ACHN (cell line): ENCODE measurements at regions not wholly inside any gene's neighbourhood (a gene's known extent, or its start where the extent isn't known, plus 50 kb on each side); places are given as distances from the start of the nearest gene placed in this dataset.
"Not testable (repeated sequence)": the region's sequence is repeated elsewhere in the genome, so short reads cannot be mapped to it uniquely, and the experiment has no call there.

Experiments
- DNase-seq: peaks from one replicate; pipeline ENCODE4 v3.0.0-alpha.2; 2015
- in situ Hi-C: cut with HindIII; loops from 2 replicates; pipeline ENCODE4 v1.10.0; 2017; ENCODE audit warnings: low sequenced_read_pairs, low pct_ligation_motif_present, low pct_unique_long_range_greater_than_20kb

- DNase-seq, in situ Hi-C loops: not testable (repeated sequence)
Observed at GRCh38 chr7:76117306-76117991, 69.5 kb downstream of the MDH2 start.

- DNase-seq, in situ Hi-C loops: not testable (repeated sequence)
Observed at GRCh38 chr7:76118253-76119036, 70.5 kb downstream of the MDH2 start.

GRCh38 chr7:76121044-76121443 is 73.1 kb downstream of the MDH2 start:
- DNase-seq: no peak
- in situ Hi-C loops: no loop called here

GRCh38 chr7:76122516-76123239 is 74.8 kb downstream of the MDH2 start:
- in situ Hi-C loops: no loop called here
- no peak for DNase-seq

- in situ Hi-C loops: no loop called here
Observed at GRCh38 chr7:76123316-76123715, 75.4 kb downstream of the MDH2 start.

GRCh38 chr7:76125560-76125959 is 76.1 kb upstream of the SRRM3 start:
- in situ Hi-C loops: no loop called here
- DNase-seq: no peak

More at GRCh38 chr7:76123316-76123715, 75.4 kb downstream of the MDH2 start:
- DNase-seq: no peak

GRCh38 chr7:76126632-76127031 is 75.1 kb upstream of the SRRM3 start:
- no peak for DNase-seq
- in situ Hi-C loops: no loop called here

- DNase-seq: peak; percentile 12
- in situ Hi-C loops: no loop called here
Observed at GRCh38 chr7:76129366-76129765, 72.3 kb upstream of the SRRM3 start.

GRCh38 chr7:76129836-76130235 is 71.9 kb upstream of the SRRM3 start:
- in situ Hi-C loops: no loop called here
- DNase-seq: no peak

GRCh38 chr7:76130661-76131060 is 71.0 kb upstream of the SRRM3 start:
- DNase-seq: peak; percentile 63
- in situ Hi-C loops: not testable (repeated sequence)

GRCh38 chr7:76131887-76132286 is 69.8 kb upstream of the SRRM3 start:
- DNase-seq, in situ Hi-C loops: not testable (repeated sequence)

- DNase-seq: no peak
- in situ Hi-C loops: no loop called here
Observed at GRCh38 chr7:76133164-76133775, 68.4 kb upstream of the SRRM3 start.

GRCh38 chr7:76133839-76134238 is 67.9 kb upstream of the SRRM3 start:
- in situ Hi-C loops: no loop called here
- no peak for DNase-seq

- DNase-seq, in situ Hi-C loops: not testable (repeated sequence)
Observed at GRCh38 chr7:76135263-76135662, 66.4 kb upstream of the SRRM3 start.

GRCh38 chr7:76138577-76139313 is 63.0 kb upstream of the SRRM3 start:
- DNase-seq, in situ Hi-C loops: not testable (repeated sequence)

- no peak for DNase-seq
- in situ Hi-C loops: no loop called here
Observed at GRCh38 chr7:76139670-76140069, 62.0 kb upstream of the SRRM3 start.

- in situ Hi-C loops: not testable (repeated sequence)
Observed at GRCh38 chr7:76140259-76140658, 61.4 kb upstream of the SRRM3 start.

GRCh38 chr7:76142861-76143260 is 58.8 kb upstream of the SRRM3 start:
- in situ Hi-C loops: no loop called here
- DNase-seq: no peak

More at GRCh38 chr7:76140259-76140658, 61.4 kb upstream of the SRRM3 start:
- not testable (repeated sequence) for DNase-seq
